ENCODE measurements at regions not wholly inside any gene's neighbourhood (a gene's known extent, or its start where the extent isn't known, plus 50 kb on each side); places are given as distances from the start of the nearest gene placed in this dataset.

DNA sequence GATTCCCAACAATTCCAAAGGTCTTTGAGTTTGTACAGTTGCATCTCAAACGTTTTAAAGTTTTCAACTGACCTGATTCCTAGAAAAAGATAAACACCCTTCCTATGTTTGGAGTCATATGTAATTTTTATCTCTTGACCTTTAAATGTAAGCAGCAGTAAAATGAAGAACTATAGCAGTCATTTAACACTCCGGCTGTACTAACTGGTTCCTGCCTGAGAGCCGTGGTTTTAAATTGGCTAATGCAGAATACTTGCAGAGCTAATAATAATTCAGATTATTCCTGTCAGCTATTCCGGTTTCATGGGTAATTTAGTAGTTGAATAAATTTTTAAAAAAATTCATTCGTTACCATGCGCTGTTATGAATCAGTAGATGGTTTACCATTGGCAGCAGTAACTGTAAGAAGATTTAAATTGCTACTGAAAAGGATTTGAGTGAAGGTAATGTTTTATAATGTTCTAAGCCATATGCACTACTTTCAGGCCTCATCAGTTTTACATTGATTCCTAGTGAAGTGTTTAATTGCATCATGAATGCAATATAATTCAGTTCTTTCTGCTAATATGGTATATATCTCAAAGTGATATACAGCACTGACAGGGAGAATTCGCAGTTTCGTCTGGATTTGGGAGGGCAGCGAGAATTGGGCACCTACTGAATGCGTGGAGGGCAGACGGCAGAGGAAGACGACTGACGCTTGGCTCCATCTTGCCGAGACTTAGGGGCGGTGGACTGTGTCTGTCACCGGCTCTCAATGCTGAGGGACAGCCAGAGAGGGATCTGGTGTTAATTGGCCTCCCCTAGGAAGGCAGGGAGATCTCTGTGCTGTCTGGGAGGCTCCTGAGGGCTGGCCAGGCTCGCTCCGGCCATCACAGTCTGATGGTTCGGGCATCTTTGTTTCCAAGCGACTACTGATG is 217.7 kb downstream of the PHETA1 start:
- no peak overlapping the region for H3K23ac ChIP-seq (ENCODE audit: insufficient read length)
- DNase-seq (ENCODE audit: low read depth in 1 of 2, low spot score in 2 of 2): no peak
- FAIRE-seq: no peak
- H4K8ac ChIP-seq (ENCODE audit: extremely low read depth, insufficient read depth, low read length): no peak overlapping the region
- no peak overlapping the region for H2BK5ac ChIP-seq (ENCODE audit: low read depth, low read length)
- H3K4me2 ChIP-seq (ENCODE audit: insufficient read depth in 1 of 2, low read depth in 2 of 2, low read length in 2 of 2): no peak overlapping the region
- no peaks in the 10 kb centered on the region for H3K9me3 ChIP-seq (ENCODE audit: insufficient read depth in 2 of 2, low read depth in 1 of 2, low read length in 1 of 2)
- POLR2A ChIA-PET (ENCODE audit: partially characterized antibody): interaction anchor here (1.2 kb wide), 1 partner anchor 94 kb away, joined by 4 read pairs; no protein-coding TSS in a partner anchor
- no peak overlapping the region for H3K4ac ChIP-seq (replicated peaks; ENCODE audit: insufficient read length, low read depth, low read length)
- H3K27me3 ChIP-seq (replicated peaks in 1 of 4; ENCODE audit: control insufficient read depth in 3 of 4, extremely low read depth in 1 of 4, insufficient read depth in 3 of 4, low read length in 3 of 4): no peaks in the 10 kb centered on the region
- no peak overlapping the region for H2BK12ac ChIP-seq (ENCODE audit: low read depth, low read length)
- no peak overlapping the region for H4K5ac ChIP-seq (ENCODE audit: insufficient read length, low read depth, low read length)
- no peak overlapping the region for H4K91ac ChIP-seq (replicated peaks; ENCODE audit: insufficient read length, low read length)
- no peak overlapping the region for H2AFZ ChIP-seq (ENCODE audit: low read length)
- WGBS, 2 experiments (ENCODE audit: extremely low coverage in 1 of 2, insufficient coverage in 1 of 2, insufficient read length in 1 of 2, insufficient replicate concordance in 2 of 2, low coverage in 1 of 2, low lambda C conversion rate in 2 of 2, missing lambda C conversion rate in 1 of 2): 92% methylated on average over 20 of the region's 20 CpGs; no CpG with 5 or more reads in 1 of the 2 experiments
- H2BK20ac ChIP-seq (ENCODE audit: low read length): no peak overlapping the region
- no peak overlapping the region for H3K9ac ChIP-seq (replicated peaks in 1 of 4; ENCODE audit: extremely low read depth in 1 of 4, low read depth in 3 of 4, low read length in 3 of 4)
- CTCF ChIA-PET (ENCODE audit: partially characterized antibody): interaction anchor here (1.0 kb wide), 1 partner anchor 147 kb away, joined by 3 read pairs; no protein-coding TSS in a partner anchor
- no peak overlapping the region for H3K56ac ChIP-seq (replicated peaks; ENCODE audit: insufficient read length, low read depth, low read length)
- TF ChIP-seq TCF12 (IDR thresholded peaks at IDR 0.05; ENCODE audit: low read depth, low read length): no peak
- no peak for TF ChIP-seq ASH2L (IDR thresholded peaks at IDR 0.05; ENCODE audit: low read length)
- no peak for TF ChIP-seq PHF8 (conservative IDR thresholded peaks at IDR 0.05; ENCODE audit: low read depth, low read length)
- TF ChIP-seq RFX5 (IDR thresholded peaks at IDR 0.05; ENCODE audit: borderline replicate concordance, low read depth, low read length): no peak
- H3K27ac ChIP-seq (ENCODE audit: low read depth, low read length): no peak overlapping the region
- H2BK120ac ChIP-seq (replicated peaks; ENCODE audit: low read depth, low read length): no peak overlapping the region
- no peaks in the 10 kb centered on the region for H3K23me2 ChIP-seq (ENCODE audit: low read depth, low read length)
- H3K79me1 ChIP-seq (ENCODE audit: low read depth, low read length): no peaks in the 10 kb centered on the region
- no peaks in the 10 kb centered on the region for H4K20me1 ChIP-seq (replicated peaks in 1 of 2; ENCODE audit: control insufficient read depth in 1 of 2, insufficient read depth in 2 of 2, low read length in 2 of 2)
- no peak overlapping the region for H3K18ac ChIP-seq (ENCODE audit: extremely low read depth, low read length)
- H3K14ac ChIP-seq (ENCODE audit: insufficient read length): no peak overlapping the region
- peaks cover 0 to 13% (median 6%) of the 10 kb centered on the region in 4 experiments for H3K4me1 ChIP-seq (replicated peaks in 1 of 4; ENCODE audit: control insufficient read depth in 3 of 4, insufficient read depth in 4 of 4, low read length in 3 of 4)
- no peak overlapping the region for H2AK5ac ChIP-seq (ENCODE audit: low read depth, low read length)
- no peaks in the 10 kb centered on the region for H3K36me3 ChIP-seq (ENCODE audit: control insufficient read depth in 2 of 4, insufficient read depth in 4 of 4, low read length in 3 of 4)
- H3K4me3 ChIP-seq (ENCODE audit: extremely low read depth in 1 of 4, insufficient read depth in 2 of 4, low read depth in 3 of 4, low read length in 4 of 4): no peak overlapping the region
- no peaks in the 10 kb centered on the region for H3K79me2 ChIP-seq (ENCODE audit: control insufficient read depth in 1 of 2, insufficient read depth in 2 of 2, low read length in 2 of 2)
- no peak overlapping the region for H2BK15ac ChIP-seq (ENCODE audit: low read length)
